Epithelial cell of proximal tubule (primary cell): ENCODE measurements at regions not wholly inside any gene's neighbourhood (a gene's known extent, or its start where the extent isn't known, plus 50 kb on each side); places are given as distances from the start of the nearest gene placed in this dataset.

Experiments
- DNase-seq: peaks from one replicate; pipeline ENCODE4 v3.0.0-alpha.2; 2011; ENCODE audit warnings: low read depth
- H3K4me3 ChIP-seq: 2 replicates; pipeline ENCODE4 v1.5.1; 2011; ENCODE audit warnings: low read depth, mild to moderate bottlenecking, low read length
- TF ChIP-seq, protein P1 (sequence below): conservative IDR thresholded peaks from 2 replicates; pipeline ENCODE4 v1.5.1; 2012; ENCODE audit warnings: low read depth, mild to moderate bottlenecking, low read length

- no peak overlapping the region for H3K4me3 ChIP-seq
- DNase-seq, result no peak
- TF ChIP-seq, protein P1, sequence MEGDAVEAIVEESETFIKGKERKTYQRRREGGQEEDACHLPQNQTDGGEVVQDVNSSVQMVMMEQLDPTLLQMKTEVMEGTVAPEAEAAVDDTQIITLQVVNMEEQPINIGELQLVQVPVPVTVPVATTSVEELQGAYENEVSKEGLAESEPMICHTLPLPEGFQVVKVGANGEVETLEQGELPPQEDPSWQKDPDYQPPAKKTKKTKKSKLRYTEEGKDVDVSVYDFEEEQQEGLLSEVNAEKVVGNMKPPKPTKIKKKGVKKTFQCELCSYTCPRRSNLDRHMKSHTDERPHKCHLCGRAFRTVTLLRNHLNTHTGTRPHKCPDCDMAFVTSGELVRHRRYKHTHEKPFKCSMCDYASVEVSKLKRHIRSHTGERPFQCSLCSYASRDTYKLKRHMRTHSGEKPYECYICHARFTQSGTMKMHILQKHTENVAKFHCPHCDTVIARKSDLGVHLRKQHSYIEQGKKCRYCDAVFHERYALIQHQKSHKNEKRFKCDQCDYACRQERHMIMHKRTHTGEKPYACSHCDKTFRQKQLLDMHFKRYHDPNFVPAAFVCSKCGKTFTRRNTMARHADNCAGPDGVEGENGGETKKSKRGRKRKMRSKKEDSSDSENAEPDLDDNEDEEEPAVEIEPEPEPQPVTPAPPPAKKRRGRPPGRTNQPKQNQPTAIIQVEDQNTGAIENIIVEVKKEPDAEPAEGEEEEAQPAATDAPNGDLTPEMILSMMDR, result no peak
Observed at GRCh38 chr2:239773228-239774141, 251.7 kb downstream of the NDUFA10 start.

DNA sequence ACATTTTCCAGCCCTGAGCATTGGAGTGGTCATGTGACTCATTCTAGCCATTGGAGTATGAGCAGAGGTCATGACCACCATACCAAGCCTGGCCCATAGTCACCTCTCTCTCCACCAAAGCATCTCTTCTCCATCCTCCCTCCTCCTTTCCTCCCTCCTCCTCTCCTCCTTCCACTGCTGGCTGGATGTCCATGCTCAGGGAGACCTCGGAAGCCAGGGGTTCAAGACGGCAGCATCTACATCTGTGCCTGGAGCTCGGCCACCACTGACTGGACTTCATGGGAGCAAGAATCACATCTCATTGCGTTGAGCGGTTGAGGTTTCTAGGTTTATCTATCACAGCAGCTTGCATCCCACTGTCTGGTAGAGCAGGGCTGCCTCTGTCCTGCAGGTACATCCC lies 252.4 kb downstream of the NDUFA10 start:
- TF ChIP-seq, protein P1, result no peak
- no peak for DNase-seq
- no peak overlapping the region for H3K4me3 ChIP-seq

GRCh38 chr2:239770246-239770639 lies 254.9 kb downstream of the NDUFA10 start:
- no peak for DNase-seq
- no peak overlapping the region for H3K4me3 ChIP-seq
- TF ChIP-seq, protein P1, result no peak

DNA sequence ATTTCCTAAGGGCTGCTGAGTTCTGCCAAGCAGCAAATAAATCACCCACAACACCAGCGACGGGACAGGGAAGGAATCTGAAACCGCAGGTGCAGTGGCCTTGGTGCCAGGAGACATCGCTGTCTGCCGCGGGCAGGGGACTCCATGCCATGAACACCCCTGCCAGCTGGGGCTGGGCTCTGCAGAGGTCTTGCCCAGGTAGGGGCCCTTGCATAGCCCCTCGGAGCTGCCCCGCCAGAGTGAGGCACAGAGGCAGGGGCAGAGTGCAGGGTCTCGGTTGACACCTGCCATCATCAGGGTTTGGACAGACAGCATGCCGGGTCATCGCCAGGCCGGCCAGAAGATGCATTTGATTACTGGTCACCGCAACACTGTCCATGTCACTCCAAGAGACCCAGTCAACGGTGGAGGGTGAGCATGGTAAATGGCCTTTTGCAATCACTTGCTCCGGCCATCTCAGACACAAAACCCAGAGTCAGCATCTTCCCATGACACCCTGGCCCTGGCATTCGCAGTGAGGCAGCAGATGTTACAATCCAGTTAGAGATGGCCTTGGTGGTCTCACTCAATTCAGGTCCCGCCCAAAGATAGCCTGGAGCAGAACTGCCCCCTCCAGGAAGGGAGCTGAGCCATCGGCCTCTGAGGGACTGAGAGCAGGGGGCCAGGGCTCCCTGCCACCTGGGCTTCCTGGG lies 255.4 kb downstream of the NDUFA10 start:
- H3K4me3 ChIP-seq, result no peak overlapping the region
- DNase-seq, result no peak
- TF ChIP-seq, protein P1, result no peak

GRCh38 chr2:239768907-239769553 lies 256.1 kb downstream of the NDUFA10 start:
- H3K4me3 ChIP-seq, result no peak overlapping the region
- TF ChIP-seq, protein P1, result no peak
- DNase-seq, result no peak

GRCh38 chr2:239768031-239768790 lies 256.9 kb downstream of the NDUFA10 start:
- H3K4me3 ChIP-seq, result no peak overlapping the region
- TF ChIP-seq, protein P1, result no peak
- DNase-seq, result no peak
